ENCODE measurements at regions not wholly inside any gene's neighbourhood (a gene's known extent, or its start where the extent isn't known, plus 50 kb on each side); places are given as distances from the start of the nearest gene placed in this dataset.
A peak's percentile ranks its signal among the peaks of the same experiment; 100 is the strongest.

DNA sequence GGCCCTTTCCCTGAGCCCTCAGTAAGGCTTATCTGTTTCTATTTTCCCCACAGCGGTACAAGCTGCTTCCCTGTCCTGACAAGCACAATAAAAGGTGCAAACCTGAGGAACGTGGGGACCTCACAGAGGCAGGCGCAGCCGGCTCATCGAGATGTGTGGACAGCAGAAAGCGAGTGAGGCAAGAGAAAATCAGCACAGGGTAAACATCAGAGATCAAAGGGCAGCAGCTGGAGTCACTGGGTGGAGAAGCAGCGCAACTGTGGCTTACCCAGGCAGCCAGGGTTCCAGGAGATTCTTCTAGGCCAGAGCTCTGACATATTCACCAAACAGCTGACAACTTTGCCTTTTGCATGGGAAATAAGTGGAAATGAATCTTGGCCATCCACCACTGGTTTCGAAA, 212.6 kb downstream of the WDR11 start:
- ChIA-PET POLR2A (no interaction called here), CTCF (no interaction called here)
- TF ChIP-seq FOXA1 (IDR thresholded peaks at IDR 0.05) (no peak), LEF1 (IDR thresholded peaks at IDR 0.05; ENCODE audit: borderline replicate concordance) (no peak), ELF4 (IDR thresholded peaks at IDR 0.05) (no peak), SUZ12 (IDR thresholded peaks at IDR 0.05) (no peak)
- TF ChIP-seq, protein P1, sequence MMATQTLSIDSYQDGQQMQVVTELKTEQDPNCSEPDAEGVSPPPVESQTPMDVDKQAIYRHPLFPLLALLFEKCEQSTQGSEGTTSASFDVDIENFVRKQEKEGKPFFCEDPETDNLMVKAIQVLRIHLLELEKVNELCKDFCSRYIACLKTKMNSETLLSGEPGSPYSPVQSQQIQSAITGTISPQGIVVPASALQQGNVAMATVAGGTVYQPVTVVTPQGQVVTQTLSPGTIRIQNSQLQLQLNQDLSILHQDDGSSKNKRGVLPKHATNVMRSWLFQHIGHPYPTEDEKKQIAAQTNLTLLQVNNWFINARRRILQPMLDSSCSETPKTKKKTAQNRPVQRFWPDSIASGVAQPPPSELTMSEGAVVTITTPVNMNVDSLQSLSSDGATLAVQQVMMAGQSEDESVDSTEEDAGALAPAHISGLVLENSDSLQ (IDR thresholded peaks at IDR 0.05) = no peak
- DNase-seq (ENCODE audit: extremely low spot score) = no peak

DNA sequence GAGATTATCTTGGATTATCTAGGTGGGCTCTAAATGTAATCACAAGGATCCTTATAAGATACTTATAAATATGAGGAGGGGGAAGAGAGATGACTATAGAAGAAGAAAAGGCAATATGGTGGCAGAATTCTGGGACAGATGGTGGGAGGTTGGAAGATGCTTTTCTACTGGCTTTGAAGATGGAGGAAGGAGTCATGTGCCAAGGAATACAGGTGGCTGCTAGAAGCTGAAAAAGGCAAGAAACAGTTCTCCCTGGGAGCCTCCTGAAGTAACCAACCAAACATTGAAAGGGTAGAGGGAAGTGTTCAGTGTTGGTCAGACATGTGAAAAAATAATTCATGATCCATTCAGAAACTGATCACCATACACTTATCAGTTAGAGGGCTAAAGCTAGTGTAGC, 213.3 kb downstream of the WDR11 start:
- no peak for DNase-seq (ENCODE audit: extremely low spot score)
- TF ChIP-seq HDGF (IDR thresholded peaks at IDR 0.05; ENCODE audit: borderline replicate concordance) (no peak), BHLHE40 (IDR thresholded peaks at IDR 0.05; ENCODE audit: borderline replicate concordance) (no peak), SP1 (IDR thresholded peaks at IDR 0.05) (no peak), FOXA1 (IDR thresholded peaks at IDR 0.05) (no peak), ELF4 (IDR thresholded peaks at IDR 0.05) (no peak), NFRKB (IDR thresholded peaks at IDR 0.05) (no peak), ZNF384 (IDR thresholded peaks at IDR 0.05) (no peak), TARDBP (IDR thresholded peaks at IDR 0.05) (no peak), ARNT (IDR thresholded peaks at IDR 0.05) (no peak), SUZ12 (IDR thresholded peaks at IDR 0.05) (no peak), FOXM1 (IDR thresholded peaks at IDR 0.05; ENCODE audit: borderline replicate concordance) (no peak), FOXK2 (IDR thresholded peaks at IDR 0.05) (no peak)
- ChIA-PET POLR2A (no interaction called here), CTCF (interaction anchor here (0.6 kb wide), 1 partner anchor 28 kb away, joined by 4 read pairs; no protein-coding TSS in a partner anchor)

DNA sequence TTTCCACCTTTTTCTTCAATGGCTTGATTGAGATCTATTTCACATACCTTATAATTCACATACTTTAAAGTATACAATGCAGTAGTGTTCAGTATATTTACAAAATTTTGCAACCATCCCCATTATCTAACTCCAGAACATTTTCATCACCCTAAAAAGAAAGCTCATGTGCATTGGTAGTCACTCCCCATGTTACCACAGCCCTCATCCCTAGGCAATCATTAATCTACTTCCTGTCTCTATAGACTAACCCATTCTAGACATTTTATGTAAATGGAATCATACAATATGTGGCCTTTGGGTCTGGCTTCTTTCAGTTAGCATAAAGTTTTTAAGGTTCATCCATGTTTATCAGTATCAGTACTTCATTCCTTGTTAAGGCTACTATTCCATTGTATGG, 214.2 kb downstream of the WDR11 start:
- DNase-seq (ENCODE audit: extremely low spot score) = no peak
- TF ChIP-seq LEF1 (IDR thresholded peaks at IDR 0.05; ENCODE audit: borderline replicate concordance) = no peak
- TF ChIP-seq FOXA1 (IDR thresholded peaks at IDR 0.05) = no peak
- TF ChIP-seq, protein P1 (IDR thresholded peaks at IDR 0.05) = no peak
- no peak for TF ChIP-seq CTBP1 (IDR thresholded peaks at IDR 0.05; ENCODE audit: borderline replicate concordance)
- POLR2A ChIA-PET = no interaction called here
- CTCF ChIA-PET = no interaction called here

DNA sequence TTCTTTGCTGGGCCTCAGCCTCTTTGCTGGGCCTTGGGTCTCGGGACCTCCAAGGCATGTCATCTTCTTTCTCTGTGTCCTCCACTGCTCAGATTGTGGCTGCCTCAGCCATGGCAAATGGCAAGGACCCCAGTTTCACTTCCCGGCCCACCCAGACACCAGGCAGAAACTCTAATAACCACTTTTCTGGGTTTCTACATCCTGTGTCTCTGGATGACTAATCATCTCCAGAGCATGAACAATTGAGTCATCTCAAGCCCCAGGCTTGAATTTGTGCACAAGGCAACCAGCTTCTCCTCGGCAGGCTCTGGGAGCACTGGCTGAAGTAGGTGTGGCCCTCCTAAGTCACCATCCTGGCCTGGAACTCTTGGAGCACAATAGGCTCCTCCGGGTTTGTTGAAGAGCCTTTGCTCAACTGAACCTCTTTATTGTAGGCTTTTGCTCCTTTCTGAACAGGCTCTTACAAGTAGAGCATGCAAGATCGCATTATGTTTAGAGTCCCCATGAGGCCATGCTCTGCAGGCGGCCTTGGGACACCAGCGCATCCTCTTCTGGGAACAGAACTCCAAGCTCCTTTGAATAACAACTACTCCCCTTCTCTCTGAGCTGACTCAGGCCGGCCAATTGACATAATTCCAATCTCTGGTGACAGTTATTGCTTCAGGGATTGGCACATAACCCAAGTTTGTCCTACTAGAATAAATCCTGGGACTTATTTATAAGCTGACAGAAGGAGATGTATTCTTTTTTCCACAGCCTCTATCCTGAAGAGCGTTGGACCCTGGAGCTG, 218.1 kb downstream of the WDR11 start:
- ChIA-PET CTCF (interaction anchor here (0.6 to 2.6 kb wide), 8 partner anchors 8 to 632 kb away, joined by 3 to 12 read pairs (median 6); no protein-coding TSS in a partner anchor), POLR2A (no interaction called here)
- TF ChIP-seq BHLHE40 (IDR thresholded peaks at IDR 0.05; ENCODE audit: borderline replicate concordance) = no peak
- no peak for TF ChIP-seq SP1 (IDR thresholded peaks at IDR 0.05)
- TF ChIP-seq FOXM1 (IDR thresholded peaks at IDR 0.05; ENCODE audit: borderline replicate concordance) = no peak
- no peak for TF ChIP-seq TARDBP (IDR thresholded peaks at IDR 0.05)
- TF ChIP-seq ZNF384 (IDR thresholded peaks at IDR 0.05) = no peak
- no peak for TF ChIP-seq LEF1 (IDR thresholded peaks at IDR 0.05; ENCODE audit: borderline replicate concordance)
- TF ChIP-seq FOXA1 (IDR thresholded peaks at IDR 0.05) = no peak
- no peak for TF ChIP-seq FOXK2 (IDR thresholded peaks at IDR 0.05)
- TF ChIP-seq HDGF (IDR thresholded peaks at IDR 0.05; ENCODE audit: borderline replicate concordance) = no peak
- no peak for TF ChIP-seq L3MBTL2 (conservative IDR thresholded peaks at IDR 0.05)
- TF ChIP-seq ARNT (IDR thresholded peaks at IDR 0.05) = no peak
- no peak for TF ChIP-seq SUZ12 (IDR thresholded peaks at IDR 0.05)
- TF ChIP-seq ELF4 (IDR thresholded peaks at IDR 0.05) = no peak
- TF ChIP-seq, protein P1 (IDR thresholded peaks at IDR 0.05) = no peak
- TF ChIP-seq CTBP1 (IDR thresholded peaks at IDR 0.05; ENCODE audit: borderline replicate concordance) = no peak
- no peak for TF ChIP-seq NFRKB (IDR thresholded peaks at IDR 0.05)
- no peak for DNase-seq (ENCODE audit: extremely low spot score)

- DNase-seq (ENCODE audit: extremely low spot score) = peak; percentile 63
- TF ChIP-seq CTBP1 (IDR thresholded peaks at IDR 0.05; ENCODE audit: borderline replicate concordance) (no peak), FOXA1 (IDR thresholded peaks at IDR 0.05) (no peak), ELF4 (IDR thresholded peaks at IDR 0.05) (no peak), SUZ12 (IDR thresholded peaks at IDR 0.05) (no peak), BHLHE40 (IDR thresholded peaks at IDR 0.05; ENCODE audit: borderline replicate concordance) (no peak), ZNF384 (IDR thresholded peaks at IDR 0.05) (no peak), FOXM1 (IDR thresholded peaks at IDR 0.05; ENCODE audit: borderline replicate concordance) (no peak), ARNT (IDR thresholded peaks at IDR 0.05) (no peak), FOXK2 (IDR thresholded peaks at IDR 0.05) (no peak), SP1 (IDR thresholded peaks at IDR 0.05) (no peak), NFRKB (IDR thresholded peaks at IDR 0.05) (no peak), TARDBP (IDR thresholded peaks at IDR 0.05) (no peak), LEF1 (IDR thresholded peaks at IDR 0.05; ENCODE audit: borderline replicate concordance) (no peak), HDGF (IDR thresholded peaks at IDR 0.05; ENCODE audit: borderline replicate concordance) (no peak)
- TF ChIP-seq, protein P1 (IDR thresholded peaks at IDR 0.05) = no peak
- POLR2A ChIA-PET = no interaction called here
- CTCF ChIA-PET = interaction anchor here (0.6 to 2.6 kb wide), 10 partner anchors 9 to 675 kb away, joined by 3 to 12 read pairs (median 5); no protein-coding TSS in a partner anchor
These were observed 219.3 kb downstream of the WDR11 start for GRCh38 chr10:121070275-121071070.

Measured in HEK293T (cell line).